ENCODE measurements at regions not wholly inside any gene's neighbourhood (a gene's known extent, or its start where the extent isn't known, plus 50 kb on each side); places are given as distances from the start of the nearest gene placed in this dataset.

- DNase-seq (ENCODE audit: low read depth, low spot score), result no peak
These were observed 92.6 kb downstream of the TTC32 start for GRCh38 chr2:19809206-19809605.

GRCh38 chr2:19807866-19808265 is 93.9 kb downstream of the TTC32 start:
- DNase-seq (ENCODE audit: low read depth, low spot score), result no peak

GRCh38 chr2:19807346-19807745 is 94.4 kb downstream of the TTC32 start:
- DNase-seq (ENCODE audit: low read depth, low spot score), result no peak

GRCh38 chr2:19806591-19806990 is 95.2 kb downstream of the TTC32 start:
- DNase-seq (ENCODE audit: low read depth, low spot score), result no peak

GRCh38 chr2:19806131-19806530 is 95.7 kb downstream of the TTC32 start:
- no peak for DNase-seq (ENCODE audit: low read depth, low spot score)

GRCh38 chr2:19805266-19805665 is 96.5 kb downstream of the TTC32 start:
- no peak for DNase-seq (ENCODE audit: low read depth, low spot score)

- DNase-seq (ENCODE audit: low read depth, low spot score), result no peak
These were observed 97.0 kb downstream of the TTC32 start for GRCh38 chr2:19804639-19805260.

- DNase-seq (ENCODE audit: low read depth, low spot score), result no peak
These were observed 99.5 kb downstream of the TTC32 start for GRCh38 chr2:19802086-19802841.

- DNase-seq (ENCODE audit: low read depth, low spot score), result no peak
These were observed 100.3 kb downstream of the TTC32 start for GRCh38 chr2:19801367-19802080.

GRCh38 chr2:19800796-19801195 is 101.0 kb downstream of the TTC32 start:
- DNase-seq (ENCODE audit: low read depth, low spot score), result no peak

GRCh38 chr2:19799881-19800780 is 101.7 kb downstream of the TTC32 start:
- DNase-seq (ENCODE audit: low read depth, low spot score), result no peak

GRCh38 chr2:19797871-19798270 is 103.9 kb downstream of the TTC32 start:
- no peak for DNase-seq (ENCODE audit: low read depth, low spot score)

- DNase-seq (ENCODE audit: low read depth, low spot score), result no peak
These were observed 104.5 kb downstream of the TTC32 start for GRCh38 chr2:19797243-19797810.

GRCh38 chr2:19796035-19796695 is 105.6 kb downstream of the TTC32 start:
- no peak for DNase-seq (ENCODE audit: low read depth, low spot score)

- DNase-seq (ENCODE audit: low read depth, low spot score), result no peak
These were observed 108.5 kb downstream of the TTC32 start for GRCh38 chr2:19793132-19793750.

- no peak for DNase-seq (ENCODE audit: low read depth, low spot score)
These were observed 111.5 kb downstream of the TTC32 start for GRCh38 chr2:19790291-19790690.

GRCh38 chr2:19787134-19787533 is 114.6 kb downstream of the TTC32 start:
- DNase-seq (ENCODE audit: low read depth, low spot score), result no peak

- DNase-seq (ENCODE audit: low read depth, low spot score), result no peak
These were observed 115.2 kb downstream of the TTC32 start for GRCh38 chr2:19786408-19787058.

GRCh38 chr2:19785867-19786266 is 115.9 kb downstream of the TTC32 start:
- no peak for DNase-seq (ENCODE audit: low read depth, low spot score)

- no peak for DNase-seq (ENCODE audit: low read depth, low spot score)
These were observed 116.3 kb downstream of the TTC32 start for GRCh38 chr2:19785447-19785846.
